HCT116 (cell line): ENCODE measurements at regions not wholly inside any gene's neighbourhood (a gene's known extent, or its start where the extent isn't known, plus 50 kb on each side); places are given as distances from the start of the nearest gene placed in this dataset.

Source experiments
- ATAC-seq: fragments of 200-7000 bp; cut with Tn5 transposase; 2 replicates; pipeline ENCODE4 v1.9.1; 2020; ENCODE audit warnings: mild to moderate bottlenecking, moderate library complexity
- BruUV-seq: library from RNA; stranded (reverse); fragments of 400-500 nt; replicated peaks from 2 replicates; lab custom pipeline; 2021; lab: Mats Ljungman, UMichigan
- CTCF ChIA-PET: fragments of 300-600 bp; sonication (Branson Sonifier 250); formaldehyde crosslinking; loops from one replicate; lab custom pipeline; 2021; ENCODE audit warnings: antibody characterized with exemption; lab: Charles Lee
- POLR2A ChIA-PET: fragments of 300-600, 350-600 bp; sonication (Branson Sonifier 250); formaldehyde crosslinking; loops from one replicate; lab custom pipeline; 2021; ENCODE audit warnings: antibody characterized with exemption; lab: Charles Lee
- RAD21 ChIA-PET, 2 experiments: fragments of 300-600 bp; sonication (Branson Sonifier 250); formaldehyde crosslinking; loops; one replicate each; lab custom pipeline; 2023; ENCODE audit warnings: low total read pairs in 2 of 2; ENCODE audit not compliant: uncharacterized antibody in 2 of 2, unreplicated experiment in 2 of 2, low non-redundant PET in 1 of 2; lab: Charles Lee
- DNase-seq: peaks from one replicate; pipeline ENCODE4 v3.0.0-alpha.2; 2010; ENCODE audit warnings: low read depth, low spot score
- H2AFZ ChIP-seq: fragments of 200-600 bp; shearing (Covaris generic), sonication (generic); 2 replicates; pipeline ENCODE4 v1.6.1; 2017; ENCODE audit warnings: low read depth, mixed run types, mixed read lengths, antibody characterized with exemption, low read length; ENCODE audit not compliant: poor library complexity, severe bottlenecking
- H3K27ac ChIP-seq: 2 replicates; pipeline ENCODE4 v1.5.1; 2012; ENCODE audit warnings: low read depth, low read length
- H3K27me3 ChIP-seq: fragments of 200-600 bp; sonication (generic); 2 replicates; pipeline ENCODE4 v1.6.1; 2016; ENCODE audit warnings: mixed run types, low read length, mixed read lengths; ENCODE audit not compliant: insufficient read depth
- H3K36me3 ChIP-seq, 2 experiments: fragments of 200-500 bp in 1 of 2; fragments of 200-600 bp in 1 of 2; sonication (Bioruptor generic) in 1 of 2; sonication (generic) in 1 of 2; 2 replicates each; pipeline versions ENCODE4 v1.5.1 to v1.6.1; 2014 to 2016; ENCODE audit warnings: low read length in 2 of 2, inconsistent platforms in 1 of 2, mixed read lengths in 1 of 2, mixed run types in 1 of 2; ENCODE audit not compliant: insufficient read depth in 2 of 2, control insufficient read depth in 1 of 2
- H3K4me1 ChIP-seq, 2 experiments: fragments of 200-600 bp in 1 of 2; sonication (generic) in 1 of 2; 2 replicates each; pipeline versions ENCODE4 v1.5.1 to v1.6.1; 2012 to 2017; ENCODE audit warnings: low read length in 2 of 2, inconsistent platforms in 1 of 2, mild to moderate bottlenecking in 1 of 2, mixed read lengths in 1 of 2, mixed run types in 1 of 2, moderate library complexity in 1 of 2; ENCODE audit not compliant: insufficient read depth in 2 of 2, control insufficient read depth in 1 of 2
- H3K4me2 ChIP-seq: fragments of 200-600 bp; sonication (generic); 2 replicates; pipeline ENCODE4 v1.6.1; 2017; ENCODE audit warnings: mixed run types, low read length, mixed read lengths
- H3K4me3 ChIP-seq, 2 experiments: fragments of 200-600 bp in 1 of 2; sonication (generic) in 1 of 2; replicated peaks in 1 of 2; 2 replicates each; pipeline ENCODE4 v1.5.1; 2011 to 2016; ENCODE audit warnings: low read length in 2 of 2, control low read depth in 1 of 2, low read depth in 1 of 2, mild to moderate bottlenecking in 1 of 2, mixed read lengths in 1 of 2, mixed run types in 1 of 2
- H3K79me2 ChIP-seq: fragments of 200-600 bp; sonication (generic); 2 replicates; pipeline ENCODE4 v1.6.1; 2017; ENCODE audit warnings: mild to moderate bottlenecking, mixed run types, low read length, moderate library complexity, mixed read lengths; ENCODE audit not compliant: insufficient read depth
- H3K9ac ChIP-seq: fragments of 200-600 bp; sonication (generic); 2 replicates; pipeline ENCODE4 v1.6.1; 2016; ENCODE audit warnings: low read length, mixed read lengths
- H3K9me2 ChIP-seq: fragments of 200-600 bp; sonication (generic), shearing (Covaris generic); 2 replicates; pipeline ENCODE4 v1.6.1; 2017; ENCODE audit warnings: mixed run types, mild to moderate bottlenecking, moderate library complexity; ENCODE audit not compliant: insufficient read depth
- H3K9me3 ChIP-seq, 2 experiments: fragments of 200-500 bp in 1 of 2; fragments of 200-600 bp in 1 of 2; sonication (Bioruptor generic) in 1 of 2; sonication (generic) in 1 of 2; 2 replicates each; pipeline ENCODE4 v1.6.1; 2014 to 2017; ENCODE audit warnings: low read length in 2 of 2, mixed read lengths in 2 of 2, inconsistent platforms in 1 of 2, low read depth in 1 of 2, mild to moderate bottlenecking in 1 of 2, mixed run types in 1 of 2, moderate library complexity in 1 of 2; ENCODE audit not compliant: control insufficient read depth in 1 of 2, insufficient read depth in 1 of 2
- H4K20me1 ChIP-seq: fragments of 200-600 bp; sonication (generic), shearing (Covaris generic); 2 replicates; pipeline ENCODE4 v1.6.1; 2017; ENCODE audit warnings: mixed run types, mild to moderate bottlenecking, moderate library complexity; ENCODE audit not compliant: insufficient read depth
- EGR1 ChIP-seq: IDR thresholded peaks from 2 replicates; pipeline ENCODE4 v1.6.1; 2012; ENCODE audit warnings: low read depth
- FOSL1 ChIP-seq: IDR thresholded peaks from 2 replicates; pipeline ENCODE4 v1.6.1; 2012; ENCODE audit warnings: low read depth
- JUND ChIP-seq: IDR thresholded peaks from 2 replicates; pipeline ENCODE4 v1.6.1; 2012
- POLR2AphosphoS5 ChIP-seq: IDR thresholded peaks from 2 replicates; pipeline ENCODE4 v1.6.1; 2011; ENCODE audit warnings: mild to moderate bottlenecking, low read depth, low read length, moderate library complexity
- RAD21 ChIP-seq: IDR thresholded peaks from 2 replicates; pipeline ENCODE4 v1.6.1; 2012; ENCODE audit warnings: low read depth, mild to moderate bottlenecking
- SIN3A ChIP-seq: IDR thresholded peaks from 2 replicates; pipeline ENCODE4 v1.6.1; 2012; ENCODE audit warnings: low read depth
- SP1 ChIP-seq: IDR thresholded peaks from 2 replicates; pipeline ENCODE4 v1.6.1; 2012; ENCODE audit warnings: low read depth
- ZFX ChIP-seq: fragments of 450-650 bp; IDR thresholded peaks from 2 replicates; pipeline ENCODE4 v1.6.1; 2017
- intact Hi-C: fragments of 100-400 bp; cut with micrococcal nuclease; formaldehyde crosslinking; loops from 2 replicates; pipeline ENCODE4 v1.10.0; 2022
- TF ChIP-seq, protein P1 (sequence below): IDR thresholded peaks from 2 replicates; pipeline ENCODE4 v1.6.1; 2012
- TF ChIP-seq, protein P2 (sequence below), 3 experiments: fragments of 200-600 bp in 1 of 3; sonication (generic) in 1 of 3; IDR thresholded peaks in 2 of 3; conservative IDR thresholded peaks in 1 of 3; 2 replicates each; pipeline ENCODE4 v1.5.1; 2012 to 2017; ENCODE audit warnings: low read depth in 2 of 3, low read length in 2 of 3, antibody characterized with exemption in 1 of 3, borderline replicate concordance in 1 of 3, control low read depth in 1 of 3, mild to moderate bottlenecking in 1 of 3, mixed read lengths in 1 of 3, mixed run types in 1 of 3, moderate library complexity in 1 of 3; ENCODE audit not compliant: insufficient read depth in 1 of 3

DNA sequence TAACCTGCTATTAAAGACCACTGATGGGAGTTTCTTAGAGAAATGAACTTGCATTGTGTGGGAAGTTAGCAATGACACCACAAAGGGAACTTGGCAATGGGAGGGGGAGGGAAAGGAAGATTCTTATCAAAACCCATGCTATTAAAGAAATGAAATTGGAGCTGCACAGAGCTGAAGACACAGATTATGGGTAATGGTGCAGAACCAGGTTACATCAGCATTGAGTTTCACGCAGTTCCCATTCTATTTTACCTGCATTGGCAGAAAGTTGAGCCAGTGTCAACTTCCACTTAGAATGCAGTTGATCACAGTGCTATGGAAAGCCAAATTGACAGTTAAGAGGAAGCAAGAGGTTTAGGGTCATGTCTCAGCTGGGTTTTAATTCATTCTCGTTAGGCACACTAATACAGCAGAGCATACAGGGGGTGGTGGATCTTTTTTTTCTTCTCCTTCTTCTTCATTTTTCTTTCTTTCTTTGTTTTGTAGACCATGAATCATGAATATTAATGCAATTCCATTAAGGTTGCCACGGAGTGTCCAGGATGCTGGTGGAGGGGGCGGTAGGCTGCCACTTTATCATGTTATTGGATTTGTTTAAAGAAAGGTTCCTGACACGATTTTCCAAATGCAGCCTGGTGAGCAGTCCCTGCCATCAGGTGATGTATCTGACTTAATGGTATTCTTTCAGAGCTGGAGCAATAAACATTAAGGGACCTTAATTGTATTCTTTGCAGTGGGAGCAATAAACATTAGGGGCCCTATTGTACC lies 1092.0 kb upstream of the MAP3K7 start:
- H3K4me1 ChIP-seq, result no peaks in the 10 kb centered on the region
- no peaks in the 10 kb centered on the region for H4K20me1 ChIP-seq
- no peaks in the 10 kb centered on the region for H3K79me2 ChIP-seq
- H3K4me2 ChIP-seq, result no peak overlapping the region
- CTCF ChIA-PET, result no interaction called here
- H3K27ac ChIP-seq, result no peak overlapping the region
- H3K9me2 ChIP-seq, result no peaks in the 10 kb centered on the region
- BruUV-seq, result no TSS peak
- no peak overlapping the region for H2AFZ ChIP-seq
- peaks cover 0 to 15% of the 10 kb centered on the region in 2 experiments; a peak in 2 of 4 replicates for H3K9me3 ChIP-seq
- TF ChIP-seq, protein P1, sequence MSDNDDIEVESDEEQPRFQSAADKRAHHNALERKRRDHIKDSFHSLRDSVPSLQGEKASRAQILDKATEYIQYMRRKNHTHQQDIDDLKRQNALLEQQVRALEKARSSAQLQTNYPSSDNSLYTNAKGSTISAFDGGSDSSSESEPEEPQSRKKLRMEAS, result no peak
- TF ChIP-seq, protein P2, sequence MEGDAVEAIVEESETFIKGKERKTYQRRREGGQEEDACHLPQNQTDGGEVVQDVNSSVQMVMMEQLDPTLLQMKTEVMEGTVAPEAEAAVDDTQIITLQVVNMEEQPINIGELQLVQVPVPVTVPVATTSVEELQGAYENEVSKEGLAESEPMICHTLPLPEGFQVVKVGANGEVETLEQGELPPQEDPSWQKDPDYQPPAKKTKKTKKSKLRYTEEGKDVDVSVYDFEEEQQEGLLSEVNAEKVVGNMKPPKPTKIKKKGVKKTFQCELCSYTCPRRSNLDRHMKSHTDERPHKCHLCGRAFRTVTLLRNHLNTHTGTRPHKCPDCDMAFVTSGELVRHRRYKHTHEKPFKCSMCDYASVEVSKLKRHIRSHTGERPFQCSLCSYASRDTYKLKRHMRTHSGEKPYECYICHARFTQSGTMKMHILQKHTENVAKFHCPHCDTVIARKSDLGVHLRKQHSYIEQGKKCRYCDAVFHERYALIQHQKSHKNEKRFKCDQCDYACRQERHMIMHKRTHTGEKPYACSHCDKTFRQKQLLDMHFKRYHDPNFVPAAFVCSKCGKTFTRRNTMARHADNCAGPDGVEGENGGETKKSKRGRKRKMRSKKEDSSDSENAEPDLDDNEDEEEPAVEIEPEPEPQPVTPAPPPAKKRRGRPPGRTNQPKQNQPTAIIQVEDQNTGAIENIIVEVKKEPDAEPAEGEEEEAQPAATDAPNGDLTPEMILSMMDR (IDR thresholded peaks at IDR 0.05 in 2 of 3, conservative IDR thresholded peaks at IDR 0.05 in 1 of 3; ENCODE audit: borderline replicate concordance in 1 of 3, insufficient read depth in 1 of 3, low read depth in 2 of 3, low read length in 2 of 3), result no peak
- no peak for TF ChIP-seq RAD21
- no peak for TF ChIP-seq ZFX
- TF ChIP-seq EGR1, result no peak
- no peak for TF ChIP-seq SIN3A
- TF ChIP-seq POLR2AphosphoS5, result no peak
- no peak for TF ChIP-seq JUND
- no peak for TF ChIP-seq FOSL1
- no peak for TF ChIP-seq SP1
- H3K9ac ChIP-seq, result no peak overlapping the region
- intact Hi-C loops, result no loop called here
- H3K36me3 ChIP-seq, result no peaks in the 10 kb centered on the region
- ATAC-seq (no peak), DNase-seq (no peak)
- no peak overlapping the region for H3K4me3 ChIP-seq
- RAD21 ChIA-PET, result no interaction called here
- no peaks in the 10 kb centered on the region for H3K27me3 ChIP-seq
- POLR2A ChIA-PET, result no interaction called here
